H9 (cell line): ENCODE measurements at regions not wholly inside any gene's neighbourhood (a gene's known extent, or its start where the extent isn't known, plus 50 kb on each side); places are given as distances from the start of the nearest gene placed in this dataset.
A peak's percentile ranks its signal among the peaks of the same experiment; 100 is the strongest.

Source experiments
- DNase-seq: peaks from one replicate; pipeline ENCODE4 v3.0.0-alpha.2; 2017
- H2AFZ ChIP-seq: one replicate; pipeline ENCODE4 v1.6.1; 2013; ENCODE audit warnings: mild to moderate bottlenecking, low read length, control low read depth, moderate library complexity
- H2AK5ac ChIP-seq: 2 replicates; pipeline ENCODE4 v1.6.1; 2013; ENCODE audit warnings: low read length, control low read depth, mixed read lengths; ENCODE audit not compliant: insufficient read length
- H2BK120ac ChIP-seq: one replicate; pipeline ENCODE4 v1.6.1; 2013; ENCODE audit warnings: low read depth, mild to moderate bottlenecking, low read length, control low read depth, inconsistent platforms; ENCODE audit not compliant: poor library complexity, severe bottlenecking
- H2BK12ac ChIP-seq: 2 replicates; pipeline ENCODE4 v1.6.1; 2013; ENCODE audit warnings: low read length, control low read depth, mixed read lengths, low read depth; ENCODE audit not compliant: insufficient read length
- H2BK15ac ChIP-seq: 2 replicates; pipeline ENCODE4 v1.6.1; 2013; ENCODE audit warnings: low read depth, low read length, control low read depth
- H2BK20ac ChIP-seq: one replicate; pipeline ENCODE4 v1.6.1; 2013; ENCODE audit warnings: low read depth, mild to moderate bottlenecking, low read length, control low read depth, inconsistent platforms; ENCODE audit not compliant: poor library complexity, severe bottlenecking
- H2BK5ac ChIP-seq: 2 replicates; pipeline ENCODE4 v1.6.1; 2013; ENCODE audit warnings: low read length, control low read depth, mixed read lengths; ENCODE audit not compliant: insufficient read length
- H3K14ac ChIP-seq: 2 replicates; pipeline ENCODE4 v1.6.1; 2013; ENCODE audit warnings: low read length, control low read depth; ENCODE audit not compliant: insufficient read depth
- H3K18ac ChIP-seq: 2 replicates; pipeline ENCODE4 v1.6.1; 2013; ENCODE audit warnings: low read depth, mild to moderate bottlenecking, mixed read lengths, low read length, control low read depth; ENCODE audit not compliant: insufficient read length
- H3K23ac ChIP-seq: 2 replicates; pipeline ENCODE4 v1.6.1; 2013; ENCODE audit warnings: low read length, control low read depth, mixed read lengths, low read depth; ENCODE audit not compliant: insufficient read length
- H3K23me2 ChIP-seq: 2 replicates; pipeline ENCODE4 v1.6.1; 2013; ENCODE audit warnings: low read depth, mild to moderate bottlenecking, mixed read lengths, low read length, control low read depth; ENCODE audit not compliant: insufficient read length, poor library complexity, severe bottlenecking
- H3K27ac ChIP-seq: 2 replicates; pipeline ENCODE4 v1.5.1; 2013; ENCODE audit warnings: low read length, control low read depth, mixed read lengths, low read depth; ENCODE audit not compliant: insufficient read length
- H3K27me3 ChIP-seq: 2 replicates; pipeline ENCODE4 v1.6.1; 2013; ENCODE audit warnings: low read length, control low read depth, inconsistent platforms; ENCODE audit not compliant: insufficient read depth
- H3K4ac ChIP-seq: 2 replicates; pipeline ENCODE4 v1.6.1; 2013; ENCODE audit warnings: low read depth, mild to moderate bottlenecking, control low read depth, inconsistent platforms, low read length, moderate library complexity
- H3K4me1 ChIP-seq: 2 replicates; pipeline ENCODE4 v1.6.1; 2013; ENCODE audit warnings: low read length, control low read depth, inconsistent platforms; ENCODE audit not compliant: insufficient read depth
- H3K4me2 ChIP-seq: 2 replicates; pipeline ENCODE4 v1.6.1; 2013; ENCODE audit warnings: low read length, control low read depth, mixed read lengths; ENCODE audit not compliant: insufficient read length, insufficient read depth
- H3K56ac ChIP-seq: 2 replicates; pipeline ENCODE4 v1.6.1; 2013; ENCODE audit warnings: low read depth, mild to moderate bottlenecking, mixed read lengths, low read length, control low read depth; ENCODE audit not compliant: insufficient read length
- H3K79me1 ChIP-seq: 2 replicates; pipeline ENCODE4 v1.6.1; 2013; ENCODE audit warnings: low read depth, mild to moderate bottlenecking, moderate library complexity, low read length, control low read depth, inconsistent platforms; ENCODE audit not compliant: insufficient read depth, poor library complexity, severe bottlenecking
- H3K79me2 ChIP-seq: 2 replicates; pipeline ENCODE4 v1.6.1; 2013; ENCODE audit warnings: low read length, control low read depth, inconsistent platforms; ENCODE audit not compliant: insufficient read depth
- H3K9ac ChIP-seq: 2 replicates; pipeline ENCODE4 v1.6.1; 2013; ENCODE audit warnings: low read length, control low read depth, mixed read lengths; ENCODE audit not compliant: insufficient read length; ENCODE audit errors: extremely low read depth
- H3K9me3 ChIP-seq: one replicate; pipeline ENCODE4 v1.6.1; 2013; ENCODE audit warnings: low read depth, low read length, inconsistent platforms; ENCODE audit not compliant: control insufficient read depth
- H3T11ph ChIP-seq: one replicate; pipeline ENCODE4 v1.6.1; 2013; ENCODE audit warnings: mild to moderate bottlenecking, low read length, control low read depth, inconsistent platforms
- H4K20me1 ChIP-seq: one replicate; pipeline ENCODE4 v1.6.1; 2013; ENCODE audit not compliant: control insufficient read depth, insufficient read length, insufficient read depth
- H4K5ac ChIP-seq: 2 replicates; pipeline ENCODE4 v1.6.1; 2013; ENCODE audit warnings: low read depth, mild to moderate bottlenecking, mixed read lengths, low read length, control low read depth; ENCODE audit not compliant: insufficient read length
- H4K8ac ChIP-seq: replicated peaks from 2 replicates; pipeline ENCODE4 v1.6.1; 2013; ENCODE audit warnings: low read length, control low read depth, mixed read lengths, low read depth; ENCODE audit not compliant: insufficient read length
- H4K91ac ChIP-seq: 2 replicates; pipeline ENCODE4 v1.6.1; 2013; ENCODE audit warnings: low read depth, mild to moderate bottlenecking, moderate library complexity, mixed read lengths, low read length, control low read depth; ENCODE audit not compliant: insufficient read length
- H3K27ac Mint-ChIP-seq, 3 experiments: 2 replicates in 2 of 3; 3 replicates in 1 of 3; pipeline ENCODE4 v1.8.0; 2020 to 2021; ENCODE audit warnings: mixed read lengths in 3 of 3, mild to moderate bottlenecking in 1 of 3, moderate library complexity in 1 of 3
- H3K27me3 Mint-ChIP-seq: 2 replicates; pipeline ENCODE4 v1.8.0; 2021; ENCODE audit warnings: low read depth, mild to moderate bottlenecking, moderate library complexity, mixed read lengths
- H3K36me3 Mint-ChIP-seq, 3 experiments: 2 replicates in 2 of 3; 3 replicates in 1 of 3; pipeline ENCODE4 v1.8.0; 2020 to 2021; ENCODE audit warnings: low read depth in 3 of 3, mixed read lengths in 3 of 3; ENCODE audit not compliant: insufficient read depth in 1 of 3
- H3K4me1 Mint-ChIP-seq, 2 experiments: 2 replicates each; pipeline ENCODE4 v1.8.0; 2020; ENCODE audit warnings: mixed read lengths in 2 of 2
- H3K4me3 Mint-ChIP-seq, 2 experiments: 2 replicates in 1 of 2; 3 replicates in 1 of 2; pipeline ENCODE4 v1.8.0; 2020 to 2021; ENCODE audit warnings: mild to moderate bottlenecking in 2 of 2, mixed read lengths in 2 of 2, moderate library complexity in 1 of 2
- H3K9me3 Mint-ChIP-seq, 2 experiments: 2 replicates in 1 of 2; 3 replicates in 1 of 2; pipeline ENCODE4 v1.8.0; 2020; ENCODE audit warnings: mild to moderate bottlenecking in 2 of 2, mixed read lengths in 2 of 2, moderate library complexity in 1 of 2
- WGBS: extraction: QIAGEN DNeasy Blood & Tissue Kit; methylation state at CpG from one replicate; pipeline ENCODE4 v1.1.7; 2013; ENCODE audit warnings: missing lambda C conversion rate, low lambda C conversion rate, mixed read lengths; ENCODE audit not compliant: insufficient read length; ENCODE audit errors: extremely low coverage; 5-methylcytosine and 5-hydroxymethylcytosine counted together
- TF ChIP-seq, protein P1 (sequence below): fragments of 200-600 bp; sonication (generic); conservative IDR thresholded peaks from 3 replicates; pipeline ENCODE4 v1.8.0; 2021; ENCODE audit warnings: antibody characterized with exemption, mild to moderate bottlenecking

GRCh38 chr20:24718696-24719095 is 230.4 kb upstream of the CST7 start:
- no peaks in the 10 kb centered on the region for H3K23me2 ChIP-seq
- DNase-seq: peak; percentile 43
- peaks cover 2 to 3% of the 10 kb centered on the region in 2 experiments; a peak in 1 of 4 replicates for H3K4me1 Mint-ChIP-seq
- H3K27ac ChIP-seq: no peak overlapping the region
- TF ChIP-seq, protein P1, sequence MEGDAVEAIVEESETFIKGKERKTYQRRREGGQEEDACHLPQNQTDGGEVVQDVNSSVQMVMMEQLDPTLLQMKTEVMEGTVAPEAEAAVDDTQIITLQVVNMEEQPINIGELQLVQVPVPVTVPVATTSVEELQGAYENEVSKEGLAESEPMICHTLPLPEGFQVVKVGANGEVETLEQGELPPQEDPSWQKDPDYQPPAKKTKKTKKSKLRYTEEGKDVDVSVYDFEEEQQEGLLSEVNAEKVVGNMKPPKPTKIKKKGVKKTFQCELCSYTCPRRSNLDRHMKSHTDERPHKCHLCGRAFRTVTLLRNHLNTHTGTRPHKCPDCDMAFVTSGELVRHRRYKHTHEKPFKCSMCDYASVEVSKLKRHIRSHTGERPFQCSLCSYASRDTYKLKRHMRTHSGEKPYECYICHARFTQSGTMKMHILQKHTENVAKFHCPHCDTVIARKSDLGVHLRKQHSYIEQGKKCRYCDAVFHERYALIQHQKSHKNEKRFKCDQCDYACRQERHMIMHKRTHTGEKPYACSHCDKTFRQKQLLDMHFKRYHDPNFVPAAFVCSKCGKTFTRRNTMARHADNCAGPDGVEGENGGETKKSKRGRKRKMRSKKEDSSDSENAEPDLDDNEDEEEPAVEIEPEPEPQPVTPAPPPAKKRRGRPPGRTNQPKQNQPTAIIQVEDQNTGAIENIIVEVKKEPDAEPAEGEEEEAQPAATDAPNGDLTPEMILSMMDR: no peak
- no CpG with 5 or more reads among the region's 1 CpG for WGBS
- no peak overlapping the region for H2AFZ ChIP-seq
- no peaks in the 10 kb centered on the region for H3K4me1 ChIP-seq
- no peak overlapping the region for H3K18ac ChIP-seq
- H3T11ph ChIP-seq: no peak overlapping the region
- H3K9me3 Mint-ChIP-seq: peaks cover 0 to 8% of the 10 kb centered on the region in 2 experiments; a peak in 3 of 5 replicates
- peaks cover 0 to 5% (median 0%) of the 10 kb centered on the region in 3 experiments; a peak in 1 of 7 replicates for H3K36me3 Mint-ChIP-seq
- H3K27me3 ChIP-seq: no peaks in the 10 kb centered on the region
- no peaks in the 10 kb centered on the region for H3K79me1 ChIP-seq
- no peak overlapping the region for H3K56ac ChIP-seq
- no peaks in the 10 kb centered on the region for H3K79me2 ChIP-seq
- H4K20me1 ChIP-seq: no peaks in the 10 kb centered on the region
- H3K4me2 ChIP-seq: no peak overlapping the region
- no peak overlapping the region for H2BK12ac ChIP-seq
- H3K9ac ChIP-seq: no peak overlapping the region
- H3K14ac ChIP-seq: no peak overlapping the region
- H3K23ac ChIP-seq: no peak overlapping the region
- no peak overlapping the region for H4K5ac ChIP-seq
- H3K4me3 Mint-ChIP-seq: no peak overlapping the region
- H2BK15ac ChIP-seq: no peak overlapping the region
- no peak overlapping the region for H2BK5ac ChIP-seq
- H3K4ac ChIP-seq: no peak overlapping the region
- peaks cover 3% of the 10 kb centered on the region for H3K27me3 Mint-ChIP-seq
- no peak overlapping the region for H2BK20ac ChIP-seq
- H3K27ac Mint-ChIP-seq: peak overlapping the region in 1 of 3 experiments; percentile 24; a peak in 1 of 7 replicates
- no peak overlapping the region for H4K91ac ChIP-seq
- no peaks in the 10 kb centered on the region for H3K9me3 ChIP-seq
- H4K8ac ChIP-seq: no peak overlapping the region
- no peak overlapping the region for H2AK5ac ChIP-seq
- H2BK120ac ChIP-seq: no peak overlapping the region
